ENCODE measurements at regions not wholly inside any gene's neighbourhood (a gene's known extent, or its start where the extent isn't known, plus 50 kb on each side); places are given as distances from the start of the nearest gene placed in this dataset.
A peak's percentile ranks its signal among the peaks of the same experiment; 100 is the strongest.

GRCh38 chr4:8940792-8941491 is 69.3 kb upstream of the HMX1 start:
- Mint-ChIP-seq H3K9me3 (ENCODE audit: low read depth) (peaks cover 10% of the 10 kb centered on the region), H3K4me3 (ENCODE audit: unreplicated experiment) (no peak overlapping the region), H3K27me3 (ENCODE audit: low read depth) (peaks cover 8% of the 10 kb centered on the region), H3K27ac (ENCODE audit: unreplicated experiment) (no peak overlapping the region), H3K36me3 (ENCODE audit: low read depth) (no peaks in the 10 kb centered on the region), H3K4me1 (ENCODE audit: low read depth) (no peaks in the 10 kb centered on the region)
- peak; percentile 22 for TF ChIP-seq CTCF (IDR thresholded peaks at IDR 0.05)
- no peak for DNase-seq (ENCODE audit: low spot score)

GRCh38 chr4:8939840-8940742 is 68.5 kb upstream of the HMX1 start:
- Mint-ChIP-seq H3K4me3 (ENCODE audit: unreplicated experiment) (no peak overlapping the region), H3K36me3 (ENCODE audit: low read depth) (no peaks in the 10 kb centered on the region), H3K27me3 (ENCODE audit: low read depth) (peaks cover 7% of the 10 kb centered on the region), H3K4me1 (ENCODE audit: low read depth) (no peaks in the 10 kb centered on the region), H3K27ac (ENCODE audit: unreplicated experiment) (no peak overlapping the region), H3K9me3 (ENCODE audit: low read depth) (peaks cover 18% of the 10 kb centered on the region)
- DNase-seq (ENCODE audit: low spot score): no peak
- no peak for TF ChIP-seq CTCF (IDR thresholded peaks at IDR 0.05)

- Mint-ChIP-seq H3K36me3 (ENCODE audit: low read depth) (no peaks in the 10 kb centered on the region), H3K27ac (ENCODE audit: unreplicated experiment) (no peak overlapping the region)
- DNase-seq (ENCODE audit: low spot score): no peak
These were observed 67.7 kb upstream of the HMX1 start for GRCh38 chr4:8939160-8939839.

GRCh38 chr4:8938623-8939022 is 67.0 kb upstream of the HMX1 start:
- Mint-ChIP-seq H3K36me3 (ENCODE audit: low read depth) (no peaks in the 10 kb centered on the region), H3K27me3 (ENCODE audit: low read depth) (peaks cover 6% of the 10 kb centered on the region), H3K4me1 (ENCODE audit: low read depth) (no peaks in the 10 kb centered on the region), H3K9me3 (ENCODE audit: low read depth) (peaks cover 27% of the 10 kb centered on the region), H3K27ac (ENCODE audit: unreplicated experiment) (no peak overlapping the region), H3K4me3 (ENCODE audit: unreplicated experiment) (no peak overlapping the region)
- no peak for DNase-seq (ENCODE audit: low spot score)
- no peak for TF ChIP-seq CTCF (IDR thresholded peaks at IDR 0.05)

More at GRCh38 chr4:8939160-8939839, 67.7 kb upstream of the HMX1 start:
- Mint-ChIP-seq H3K27me3 (ENCODE audit: low read depth) (peaks cover 6% of the 10 kb centered on the region), H3K4me1 (ENCODE audit: low read depth) (no peaks in the 10 kb centered on the region), H3K4me3 (ENCODE audit: unreplicated experiment) (no peak overlapping the region), H3K9me3 (ENCODE audit: low read depth) (peaks cover 23% of the 10 kb centered on the region)
- TF ChIP-seq CTCF (IDR thresholded peaks at IDR 0.05): no peak

GRCh38 chr4:8938137-8938536 is 66.5 kb upstream of the HMX1 start:
- DNase-seq (ENCODE audit: low spot score): no peak
- Mint-ChIP-seq H3K4me3 (ENCODE audit: unreplicated experiment) (no peak overlapping the region), H3K27me3 (ENCODE audit: low read depth) (peaks cover 6% of the 10 kb centered on the region), H3K36me3 (ENCODE audit: low read depth) (no peaks in the 10 kb centered on the region), H3K9me3 (ENCODE audit: low read depth) (peaks cover 27% of the 10 kb centered on the region), H3K27ac (ENCODE audit: unreplicated experiment) (no peak overlapping the region), H3K4me1 (ENCODE audit: low read depth) (no peaks in the 10 kb centered on the region)
- no peak for TF ChIP-seq CTCF (IDR thresholded peaks at IDR 0.05)

Measured in chondrocyte (in vitro differentiated cells).